Gastrocnemius medialis (tissue), 4 donors: ENCODE measurements at regions not wholly inside any gene's neighbourhood (a gene's known extent, or its start where the extent isn't known, plus 50 kb on each side); places are given as distances from the start of the nearest gene placed in this dataset.
"Not testable (repeated sequence)": the region's sequence is repeated elsewhere in the genome, so short reads cannot be mapped to it uniquely, and the experiment has no call there.

ENCODE experiments used
- ATAC-seq, 2 donors: fragments of 150-250 bp; one replicate each; pipeline ENCODE4 v1.9.1; 2016
- DNase-seq, 2 donors: peaks; one replicate each; pipeline ENCODE4 v3.0.0-alpha.2; 2019
- H3K27ac ChIP-seq, 4 donors: fragments of 200-600 bp; sonication (generic); 1 replicate in 1 of 4; 2 replicates in 3 of 4; pipeline ENCODE4 v1.5.1; 2016 to 2018; ENCODE audit warnings: mild to moderate bottlenecking in 2 of 4, moderate library complexity in 1 of 4
- H3K27me3 ChIP-seq, 3 donors: fragments of 200-600 bp; sonication (generic) in 2 of 3; 1 replicate in 1 of 3; 2 replicates in 2 of 3; pipeline versions ENCODE4 v1.5.1 to v1.6.0; 2016 to 2019; ENCODE audit warnings: mild to moderate bottlenecking in 1 of 3, moderate library complexity in 1 of 3
- H3K36me3 ChIP-seq, 2 donors: fragments of 200-600 bp; sonication (generic) in 1 of 2; one replicate each; pipeline ENCODE4 v1.5.1; 2017 to 2018
- H3K4me1 ChIP-seq, 2 donors: fragments of 200-600 bp; sonication (generic) in 1 of 2; one replicate each; pipeline ENCODE4 v1.5.1; 2016 to 2017; ENCODE audit warnings: mild to moderate bottlenecking in 2 of 2
- H3K4me3 ChIP-seq, 4 donors: fragments of 200-600 bp; sonication (generic) in 3 of 4; 1 replicate in 1 of 4; 2 replicates in 3 of 4; pipeline ENCODE4 v1.5.1; 2016 to 2019; ENCODE audit warnings: mild to moderate bottlenecking in 2 of 4
- H3K9me3 ChIP-seq, 3 donors: fragments of 200-600 bp; sonication (generic) in 2 of 3; 1 replicate in 1 of 3; 2 replicates in 2 of 3; pipeline ENCODE4 v1.5.1; 2016 to 2019
- POLR2A ChIP-seq, 2 donors: fragments of 450-650 bp; IDR thresholded peaks; one replicate each; pipeline ENCODE4 v1.6.1; 2017; ENCODE audit warnings: antibody characterized with exemption in 2 of 2, mild to moderate bottlenecking in 2 of 2, moderate library complexity in 2 of 2
- in situ Hi-C, 4 donors: fragments of 200-750 bp; cut with MboI; loops; one replicate each; pipeline versions ENCODE4 v1.15.0 to v1.8.0; 2017; ENCODE audit warnings: low sequenced_read_pairs in 4 of 4
- intact Hi-C: fragments of 100-400 bp; cut with DNase I; formaldehyde crosslinking; loops from one replicate; pipeline ENCODE4 v1.15.1; 2023; ENCODE audit warnings: low total_unique reads
- TF ChIP-seq, protein P1 (sequence below), 5 experiments: fragments of 450-650 bp in 3 of 5; fragments of 200-600 bp in 2 of 5; sonication (generic) in 2 of 5; IDR thresholded peaks in 4 of 5; conservative IDR thresholded peaks in 1 of 5; 1 replicate in 4 of 5; 2 replicates in 1 of 5; pipeline ENCODE4 v1.5.1; 2016 to 2019; ENCODE audit warnings: antibody characterized with exemption in 5 of 5, mild to moderate bottlenecking in 3 of 5, moderate library complexity in 3 of 5

DNA sequence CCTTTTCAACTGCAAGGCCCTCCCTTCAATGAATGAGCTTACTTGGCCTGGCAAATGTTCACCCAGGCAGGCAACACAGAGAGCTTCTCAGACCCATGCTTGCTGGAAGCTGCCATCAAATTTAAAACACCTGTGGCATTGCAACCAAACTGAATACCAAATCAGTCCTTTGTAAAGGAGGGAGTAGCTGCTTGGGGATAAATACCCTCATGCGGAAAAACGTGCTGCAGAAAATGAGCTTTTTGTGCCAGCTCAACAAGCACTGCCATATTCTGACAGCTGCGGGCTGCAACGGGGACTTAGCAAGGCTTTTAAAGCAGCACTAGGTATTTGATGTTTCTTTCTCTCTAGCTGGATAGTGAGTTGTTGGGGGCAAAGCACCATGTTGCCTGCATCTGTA lies 119.7 kb downstream of the PLPPR4 start:
- H3K27me3 ChIP-seq = no peaks in the 10 kb centered on the region
- H3K4me3 ChIP-seq = no peak overlapping the region
- in situ Hi-C loops (no loop called here), intact Hi-C loops (no loop called here)
- no peaks in the 10 kb centered on the region for H3K4me1 ChIP-seq
- DNase-seq = no peak
- no peak for ATAC-seq
- no peak for TF ChIP-seq POLR2A (IDR thresholded peaks at IDR 0.05)
- TF ChIP-seq, protein P1, sequence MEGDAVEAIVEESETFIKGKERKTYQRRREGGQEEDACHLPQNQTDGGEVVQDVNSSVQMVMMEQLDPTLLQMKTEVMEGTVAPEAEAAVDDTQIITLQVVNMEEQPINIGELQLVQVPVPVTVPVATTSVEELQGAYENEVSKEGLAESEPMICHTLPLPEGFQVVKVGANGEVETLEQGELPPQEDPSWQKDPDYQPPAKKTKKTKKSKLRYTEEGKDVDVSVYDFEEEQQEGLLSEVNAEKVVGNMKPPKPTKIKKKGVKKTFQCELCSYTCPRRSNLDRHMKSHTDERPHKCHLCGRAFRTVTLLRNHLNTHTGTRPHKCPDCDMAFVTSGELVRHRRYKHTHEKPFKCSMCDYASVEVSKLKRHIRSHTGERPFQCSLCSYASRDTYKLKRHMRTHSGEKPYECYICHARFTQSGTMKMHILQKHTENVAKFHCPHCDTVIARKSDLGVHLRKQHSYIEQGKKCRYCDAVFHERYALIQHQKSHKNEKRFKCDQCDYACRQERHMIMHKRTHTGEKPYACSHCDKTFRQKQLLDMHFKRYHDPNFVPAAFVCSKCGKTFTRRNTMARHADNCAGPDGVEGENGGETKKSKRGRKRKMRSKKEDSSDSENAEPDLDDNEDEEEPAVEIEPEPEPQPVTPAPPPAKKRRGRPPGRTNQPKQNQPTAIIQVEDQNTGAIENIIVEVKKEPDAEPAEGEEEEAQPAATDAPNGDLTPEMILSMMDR (IDR thresholded peaks at IDR 0.05 in 4 of 5, conservative IDR thresholded peaks at IDR 0.05 in 1 of 5) = no peak
- no peak overlapping the region for H3K27ac ChIP-seq
- H3K36me3 ChIP-seq = no peaks in the 10 kb centered on the region
- H3K9me3 ChIP-seq = no peaks in the 10 kb centered on the region

- Histone ChIP-seq H3K27ac (no peak overlapping the region), H3K4me1 (no peaks in the 10 kb centered on the region), H3K9me3 (no peaks in the 10 kb centered on the region), H3K4me3 (no peak overlapping the region), H3K27me3 (no peaks in the 10 kb centered on the region), H3K36me3 (no peaks in the 10 kb centered on the region)
- ATAC-seq = no peak
- TF ChIP-seq POLR2A (IDR thresholded peaks at IDR 0.05) = no peak
- TF ChIP-seq, protein P1 (IDR thresholded peaks at IDR 0.05 in 4 of 5, conservative IDR thresholded peaks at IDR 0.05 in 1 of 5) = no peak
- in situ Hi-C loops = no loop called here
- intact Hi-C loops = no loop called here
- DNase-seq = no peak
These were observed 121.6 kb downstream of the PLPPR4 start for GRCh38 chr1:99385852-99386251.

- intact Hi-C loops (no loop called here), in situ Hi-C loops (no loop called here)
- TF ChIP-seq, protein P1 (IDR thresholded peaks at IDR 0.05 in 4 of 5, conservative IDR thresholded peaks at IDR 0.05 in 1 of 5) = no peak
- TF ChIP-seq POLR2A (IDR thresholded peaks at IDR 0.05) = no peak
- H3K4me3 ChIP-seq = no peak overlapping the region
- no peaks in the 10 kb centered on the region for H3K27me3 ChIP-seq
- H3K9me3 ChIP-seq = no peaks in the 10 kb centered on the region
- no peaks in the 10 kb centered on the region for H3K4me1 ChIP-seq
- ATAC-seq = no peak
- no peak for DNase-seq
- no peaks in the 10 kb centered on the region for H3K36me3 ChIP-seq
- no peak overlapping the region for H3K27ac ChIP-seq
These were observed 132.1 kb downstream of the PLPPR4 start for GRCh38 chr1:99396389-99396788.

GRCh38 chr1:99397029-99397428 lies 132.7 kb downstream of the PLPPR4 start:
- ATAC-seq = no peak
- in situ Hi-C loops = no loop called here

DNA sequence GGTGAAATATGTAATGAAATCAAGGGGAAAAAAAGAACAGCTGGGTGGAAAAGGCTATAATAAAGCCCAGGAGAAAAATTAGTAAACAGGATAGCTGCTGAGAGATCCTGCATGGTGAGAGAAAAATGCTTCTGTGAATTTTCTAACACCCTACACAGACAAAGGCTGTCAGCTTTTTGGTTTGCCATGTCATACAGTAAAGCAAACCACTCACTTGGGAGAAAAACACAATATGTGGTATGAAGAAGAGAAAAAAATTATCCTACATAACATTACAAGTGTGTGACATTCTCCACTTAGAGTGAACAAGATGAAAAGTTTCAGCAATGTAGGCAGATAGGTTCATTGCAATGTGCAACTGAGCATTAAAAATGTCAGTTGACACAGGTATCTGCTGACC lies 133.6 kb downstream of the PLPPR4 start:
- no peaks in the 10 kb centered on the region for H3K36me3 ChIP-seq
- DNase-seq (no peak), ATAC-seq (no peak)
- H3K27ac ChIP-seq = no peak overlapping the region
- H3K4me1 ChIP-seq = no peaks in the 10 kb centered on the region
- intact Hi-C loops (no loop called here), in situ Hi-C loops (no loop called here)
- TF ChIP-seq, protein P1 (IDR thresholded peaks at IDR 0.05 in 4 of 5, conservative IDR thresholded peaks at IDR 0.05 in 1 of 5) = no peak
- TF ChIP-seq POLR2A (IDR thresholded peaks at IDR 0.05) = no peak
- H3K4me3 ChIP-seq = no peak overlapping the region
- no peaks in the 10 kb centered on the region for H3K27me3 ChIP-seq
- no peaks in the 10 kb centered on the region for H3K9me3 ChIP-seq

More at GRCh38 chr1:99397029-99397428, 132.7 kb downstream of the PLPPR4 start:
- no peak for DNase-seq
- no peak overlapping the region for H3K27ac ChIP-seq
- H3K4me1 ChIP-seq = no peaks in the 10 kb centered on the region
- no peak overlapping the region for H3K4me3 ChIP-seq
- H3K27me3 ChIP-seq = no peaks in the 10 kb centered on the region
- no peak for TF ChIP-seq POLR2A (IDR thresholded peaks at IDR 0.05)
- intact Hi-C loops = no loop called here
- no peaks in the 10 kb centered on the region for H3K36me3 ChIP-seq
- no peaks in the 10 kb centered on the region for H3K9me3 ChIP-seq

GRCh38 chr1:99401556-99401955 lies 137.3 kb downstream of the PLPPR4 start:
- H3K36me3 ChIP-seq, H3K4me1 ChIP-seq, in situ Hi-C loops, intact Hi-C loops, H3K27ac ChIP-seq, H3K4me3 ChIP-seq, ATAC-seq, DNase-seq, H3K27me3 ChIP-seq, H3K9me3 ChIP-seq: not testable (repeated sequence)

DNA sequence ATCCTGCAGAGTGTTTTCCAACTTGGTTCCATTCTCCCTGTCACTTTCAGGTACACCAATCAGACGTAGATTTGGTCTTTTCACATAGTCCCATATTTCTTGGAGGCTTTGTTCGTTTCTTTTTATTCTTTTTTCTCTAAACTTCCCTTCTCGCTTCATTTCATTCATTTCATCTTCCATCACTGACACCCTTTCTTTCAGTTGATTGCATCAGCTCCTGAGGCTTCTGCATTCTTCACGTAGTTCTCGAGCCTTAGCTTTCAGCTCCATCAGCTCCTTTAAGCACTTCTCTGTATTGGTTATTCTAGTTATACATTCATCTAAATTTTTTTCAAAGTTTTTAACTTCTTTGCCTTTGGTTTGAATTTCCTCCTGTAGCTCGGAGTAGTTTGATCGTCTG lies 140.1 kb downstream of the PLPPR4 start:
- ATAC-seq, in situ Hi-C loops, H3K9me3 ChIP-seq, H3K4me3 ChIP-seq, DNase-seq, H3K4me1 ChIP-seq, H3K27ac ChIP-seq, H3K27me3 ChIP-seq, H3K36me3 ChIP-seq, intact Hi-C loops: not testable (repeated sequence)

DNA sequence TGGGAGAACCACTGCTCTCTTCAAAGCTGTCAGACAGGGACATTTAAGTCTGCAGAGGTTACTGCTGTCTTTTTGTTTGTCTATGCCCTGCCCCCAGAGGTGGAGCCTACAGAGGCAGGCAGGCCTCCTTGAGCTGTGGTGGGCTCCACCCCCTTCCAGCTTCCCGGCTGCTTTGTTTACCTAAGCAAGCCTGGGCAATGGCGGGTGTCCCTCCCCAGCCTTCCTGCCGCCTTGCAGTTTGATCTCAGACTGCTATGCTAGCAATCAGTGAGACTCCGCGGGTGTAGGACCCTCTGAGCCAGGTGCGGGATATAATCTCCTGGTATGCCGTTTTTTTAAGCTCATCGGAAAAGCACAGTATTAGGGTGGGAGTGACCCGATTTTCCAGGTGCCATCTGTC lies 141.0 kb downstream of the PLPPR4 start:
- H3K27ac ChIP-seq, in situ Hi-C loops, H3K27me3 ChIP-seq, intact Hi-C loops, H3K9me3 ChIP-seq, H3K4me3 ChIP-seq, H3K4me1 ChIP-seq, DNase-seq, H3K36me3 ChIP-seq, ATAC-seq: not testable (repeated sequence)
